Testis (tissue), 2 donors: ENCODE measurements at regions not wholly inside any gene's neighbourhood (a gene's known extent, or its start where the extent isn't known, plus 50 kb on each side); places are given as distances from the start of the nearest gene placed in this dataset.

Source experiments
- DNase-seq: peaks from one replicate; pipeline ENCODE4 v3.0.0-alpha.2; 2019
- H3K27ac ChIP-seq, 2 donors: fragments of 200-600 bp; sonication (generic); one replicate each; pipeline ENCODE4 v1.5.1; 2019
- H3K27me3 ChIP-seq: fragments of 200-600 bp; sonication (generic); one replicate; pipeline ENCODE4 v1.5.1; 2019
- H3K36me3 ChIP-seq: fragments of 200-600 bp; sonication (generic); one replicate; pipeline ENCODE4 v1.5.1; 2017; ENCODE audit warnings: low read depth; ENCODE audit errors: missing control alignments
- H3K4me1 ChIP-seq: fragments of 200-600 bp; sonication (generic); one replicate; pipeline ENCODE4 v1.5.1; 2019
- H3K4me3 ChIP-seq, 2 donors: fragments of 200-600 bp; sonication (generic); one replicate each; pipeline ENCODE4 v1.5.1; 2017 to 2019
- H3K9me3 ChIP-seq: fragments of 200-600 bp; sonication (generic); one replicate; pipeline ENCODE4 v1.5.1; 2017
- CTCF ChIP-seq, 3 experiments: fragments of 450-650 bp in 2 of 3; fragments of 200-600 bp in 1 of 3; sonication (generic) in 1 of 3; IDR thresholded peaks; one replicate each; pipeline ENCODE4 v1.5.1; 2016 to 2019; ENCODE audit warnings: antibody characterized with exemption in 3 of 3, mild to moderate bottlenecking in 2 of 3, moderate library complexity in 1 of 3
- POLR2A ChIP-seq: fragments of 450-650 bp; IDR thresholded peaks from one replicate; pipeline ENCODE4 v1.6.1; 2017; ENCODE audit warnings: antibody characterized with exemption, mild to moderate bottlenecking, moderate library complexity
- WGBS, 2 donors: methylation state at CpG; one replicate each; pipeline ENCODE4 v1.1.5; 2018; 5-methylcytosine and 5-hydroxymethylcytosine counted together
- intact Hi-C: fragments of 100-400 bp; cut with DNase I; formaldehyde crosslinking; loops from one replicate; pipeline ENCODE4 v1.15.1; 2023; ENCODE audit warnings: low total_unique reads

GRCh38 chr11:98710026-98710425 lies 310.7 kb upstream of the CNTN5 start:
- Histone ChIP-seq H3K36me3 (no peaks in the 10 kb centered on the region), H3K4me3 (no peak overlapping the region), H3K27ac (no peak overlapping the region), H3K9me3 (no peaks in the 10 kb centered on the region), H3K4me1 (no peaks in the 10 kb centered on the region), H3K27me3 (no peaks in the 10 kb centered on the region)
- no peak for TF ChIP-seq CTCF (IDR thresholded peaks at IDR 0.05)
- TF ChIP-seq POLR2A = no peak
- no peak for DNase-seq
- intact Hi-C loops = no loop called here

DNA sequence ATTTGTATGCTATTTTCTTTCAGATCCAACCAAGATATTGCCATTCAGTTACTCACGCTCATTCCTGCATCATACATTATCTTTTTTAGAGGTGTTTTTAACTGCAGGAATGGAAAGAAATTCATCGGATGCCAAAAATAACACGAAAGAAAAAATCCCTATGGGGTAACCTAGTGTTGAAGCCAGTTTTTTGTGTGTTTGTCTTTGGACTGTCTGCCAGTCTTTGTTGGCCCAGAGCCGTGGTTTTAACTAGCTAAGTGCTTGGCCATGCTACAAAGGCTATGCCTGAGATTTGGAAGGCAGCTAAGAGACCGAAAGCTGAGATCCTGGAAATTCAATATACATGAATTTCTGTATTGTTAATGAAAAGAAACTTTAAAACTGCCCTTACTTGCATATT lies 309.8 kb upstream of the CNTN5 start:
- Histone ChIP-seq H3K4me3 (no peak overlapping the region), H3K27ac (no peak overlapping the region), H3K36me3 (no peaks in the 10 kb centered on the region), H3K27me3 (no peaks in the 10 kb centered on the region), H3K9me3 (no peaks in the 10 kb centered on the region), H3K4me1 (no peaks in the 10 kb centered on the region)
- DNase-seq = no peak
- intact Hi-C loops = no loop called here
- no peak for TF ChIP-seq POLR2A
- WGBS, 2 donors = 60 to 64% methylated on average over 5 of the region's 5 CpGs

DNA sequence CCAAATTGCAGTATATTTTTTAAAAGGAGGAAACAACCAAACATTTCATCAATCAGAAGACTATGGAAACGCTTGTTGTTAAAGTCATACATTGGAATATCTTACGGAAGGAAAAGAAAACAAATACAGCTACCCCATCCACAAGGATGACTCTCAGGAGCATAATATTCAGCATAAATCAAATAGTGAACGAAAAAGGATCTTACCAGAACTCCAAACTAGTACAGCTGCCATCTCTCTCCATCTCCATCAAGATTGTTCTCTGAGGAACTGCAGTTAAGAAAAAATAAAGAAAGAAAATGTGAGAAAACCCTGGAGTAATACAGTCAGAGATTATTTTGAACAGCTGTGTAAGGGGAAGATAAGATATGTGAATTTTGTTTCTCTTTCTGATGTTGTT lies 299.8 kb upstream of the CNTN5 start:
- DNase-seq = no peak
- Histone ChIP-seq H3K36me3 (no peaks in the 10 kb centered on the region), H3K9me3 (no peaks in the 10 kb centered on the region), H3K27ac (no peak overlapping the region), H3K4me1 (no peaks in the 10 kb centered on the region), H3K4me3 (no peak overlapping the region), H3K27me3 (no peaks in the 10 kb centered on the region)
- intact Hi-C loops = no loop called here
- WGBS, 2 donors = 61 to 74% methylated on average over 3 of the region's 3 CpGs
- TF ChIP-seq CTCF (IDR thresholded peaks at IDR 0.05) (no peak), POLR2A (no peak)

DNA sequence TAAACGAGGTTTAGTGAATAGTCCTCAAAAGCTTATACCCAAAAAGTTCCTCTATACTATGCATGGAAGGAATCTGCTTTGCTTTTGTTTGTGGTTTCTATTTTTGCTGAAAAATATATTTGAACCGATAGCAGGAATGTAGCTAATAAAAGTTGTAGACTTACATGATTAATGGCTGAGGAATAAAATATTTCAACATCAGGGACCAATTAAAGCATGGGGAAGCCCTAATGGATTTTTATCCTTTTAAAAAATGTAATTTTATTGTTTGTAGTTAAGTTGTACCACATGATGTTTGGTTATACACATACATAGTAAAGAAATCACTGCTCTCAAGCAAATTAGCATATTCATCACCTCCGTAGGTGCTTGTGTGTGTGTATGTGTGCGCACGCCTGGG lies 295.3 kb upstream of the CNTN5 start:
- TF ChIP-seq POLR2A (no peak), CTCF (IDR thresholded peaks at IDR 0.05) (no peak)
- Histone ChIP-seq H3K4me1 (no peaks in the 10 kb centered on the region), H3K36me3 (no peaks in the 10 kb centered on the region), H3K9me3 (no peaks in the 10 kb centered on the region), H3K4me3 (no peak overlapping the region), H3K27me3 (no peaks in the 10 kb centered on the region), H3K27ac (no peak overlapping the region)
- DNase-seq = no peak
- WGBS, 2 donors = 74 to 75% methylated on average over 5 of the region's 5 CpGs
- intact Hi-C loops = no loop called here

DNA sequence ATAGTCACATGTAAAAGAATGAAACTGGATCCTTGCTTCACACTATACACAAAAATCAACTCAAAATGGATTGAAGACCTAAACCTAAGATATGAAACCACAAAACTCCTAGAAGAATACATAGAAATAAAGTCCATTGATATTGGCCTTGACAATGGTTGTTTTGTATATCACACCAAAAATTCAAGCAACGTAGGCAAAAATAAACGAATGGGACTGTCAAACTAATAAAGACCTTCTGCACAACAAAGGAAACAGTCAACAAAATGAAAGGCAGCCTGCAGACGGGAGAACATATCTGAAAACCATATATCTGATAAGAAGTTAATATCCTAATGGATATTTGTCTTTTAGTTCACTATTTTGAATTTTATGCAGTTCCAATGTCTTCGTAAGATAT lies 292.3 kb upstream of the CNTN5 start:
- Histone ChIP-seq H3K36me3 (no peaks in the 10 kb centered on the region), H3K27me3 (no peaks in the 10 kb centered on the region), H3K27ac (no peak overlapping the region), H3K9me3 (no peaks in the 10 kb centered on the region), H3K4me3 (no peak overlapping the region), H3K4me1 (no peaks in the 10 kb centered on the region)
- TF ChIP-seq POLR2A (no peak), CTCF (IDR thresholded peaks at IDR 0.05) (no peak)
- DNase-seq = no peak
- WGBS, 2 donors = 89 to 91% methylated on average over 4 of the region's 4 CpGs
- intact Hi-C loops = no loop called here
